K562 (cell line): ENCODE measurements at regions not wholly inside any gene's neighbourhood (a gene's known extent, or its start where the extent isn't known, plus 50 kb on each side); places are given as distances from the start of the nearest gene placed in this dataset.

Experiments
- ATAC-seq: fragments of 200-7000 bp; cut with Tn5 transposase; 3 replicates; pipeline ENCODE4 v1.9.1; 2020; ENCODE audit warnings: moderate library complexity
- BruUV-seq: library from RNA; stranded (reverse); fragments of 400-500 nt; replicated peaks from 2 replicates; lab custom pipeline; 2021; lab: Mats Ljungman, UMichigan
- CTCF ChIA-PET: fragments of 300-600 bp; formaldehyde crosslinking; extraction: SDS; loops from one replicate; lab custom pipeline; 2021; ENCODE audit warnings: low intra/inter-chr PET ratio; lab: Yijun Ruan, JAX
- POLR2A ChIA-PET: fragments of 300-600, 350-650 bp; sonication (Branson Sonifier 250); formaldehyde crosslinking; extraction: SDS; loops from one replicate; lab custom pipeline; 2021; ENCODE audit warnings: antibody characterized with exemption, inconsistent platforms; lab: Yijun Ruan, JAX
- DNase-seq, 4 experiments: peaks; one replicate each; pipeline versions ENCODE4 v3.0.0 to v3.0.0-alpha.2; 2011 to 2018; ENCODE audit warnings: low spot score in 3 of 4, mixed read lengths in 3 of 4; ENCODE audit errors: extremely low read depth in 1 of 4
- FAIRE-seq: peaks from 2 replicates; lab custom pipeline; 2011; peaks lifted over from hg19 to GRCh38; lab: Jason Lieb, UNC
- H2AFZ ChIP-seq: 2 replicates; pipeline ENCODE4 v1.6.0; 2011; ENCODE audit warnings: low read depth, low read length, control low read depth, inconsistent platforms
- H3K27ac ChIP-seq: fragments of 200-600 bp; 3 replicates; pipeline ENCODE4 v1.8.0; 2011; ENCODE audit warnings: low read depth, mild to moderate bottlenecking, control low read depth, inconsistent platforms, low read length, moderate library complexity, mixed read lengths; ENCODE audit errors: extremely low read depth
- H3K27me3 ChIP-seq, 2 experiments: fragments of 300-600 bp in 1 of 2; 2 replicates in 1 of 2; 3 replicates in 1 of 2; pipeline versions ENCODE4 v1.6.0 to v1.8.0; 2011; ENCODE audit warnings: inconsistent platforms in 2 of 2, low read length in 2 of 2, mild to moderate bottlenecking in 1 of 2, mixed read lengths in 1 of 2, moderate library complexity in 1 of 2; ENCODE audit not compliant: control insufficient read depth in 2 of 2, insufficient read depth in 2 of 2
- H3K36me3 ChIP-seq: fragments of 300-600 bp; 3 replicates; pipeline ENCODE4 v1.8.0; 2011; ENCODE audit warnings: mild to moderate bottlenecking, low read length, inconsistent platforms; ENCODE audit not compliant: control insufficient read depth, insufficient read depth
- H3K4me1 ChIP-seq, 2 experiments: fragments of 200-600 bp in 1 of 2; replicated peaks in 1 of 2; 2 replicates in 1 of 2; 3 replicates in 1 of 2; pipeline versions ENCODE4 v1.5.1 to v1.8.0; 2011; ENCODE audit warnings: inconsistent platforms in 2 of 2, low read length in 2 of 2, mild to moderate bottlenecking in 1 of 2, mixed read lengths in 1 of 2, moderate library complexity in 1 of 2; ENCODE audit not compliant: control insufficient read depth in 2 of 2, insufficient read depth in 2 of 2
- H3K4me2 ChIP-seq: 2 replicates; pipeline ENCODE4 v1.6.1; 2011; ENCODE audit warnings: low read length, control low read depth, inconsistent platforms, mixed read lengths; ENCODE audit not compliant: insufficient read depth
- H3K4me3 ChIP-seq: fragments of 200-600 bp; sonication (generic), shearing (Covaris generic); 2 replicates; pipeline ENCODE4 v1.5.1; 2016; ENCODE audit warnings: control low read depth, inconsistent platforms
- H3K79me2 ChIP-seq: fragments of 200-600 bp; 3 replicates; pipeline ENCODE4 v1.8.0; 2011; ENCODE audit warnings: low read length, inconsistent platforms; ENCODE audit not compliant: control insufficient read depth, insufficient read depth
- H3K9ac ChIP-seq, 2 experiments: 2 replicates each; pipeline versions ENCODE4 v1.6.0 to v1.6.1; 2011; ENCODE audit warnings: low read depth in 2 of 2, low read length in 2 of 2, control low read depth in 1 of 2, inconsistent platforms in 1 of 2, mild to moderate bottlenecking in 1 of 2, mixed read lengths in 1 of 2; ENCODE audit not compliant: insufficient read depth in 1 of 2
- H3K9me1 ChIP-seq: one replicate; pipeline ENCODE4 v1.6.0; 2011; ENCODE audit warnings: inconsistent platforms, mild to moderate bottlenecking, low read length, moderate library complexity; ENCODE audit not compliant: control insufficient read depth, insufficient read depth
- H3K9me3 ChIP-seq: replicated peaks from 2 replicates; pipeline ENCODE4 v1.5.1; 2011; ENCODE audit warnings: low read depth, low read length, inconsistent platforms; ENCODE audit not compliant: control insufficient read depth, insufficient read depth
- H4K20me1 ChIP-seq: replicated peaks from 2 replicates; pipeline ENCODE4 v1.6.1; 2011; ENCODE audit warnings: low read length, inconsistent platforms, mixed read lengths; ENCODE audit not compliant: control insufficient read depth, insufficient read depth
- ARID4B ChIP-seq: sonication (generic); formaldehyde crosslinking; IDR thresholded peaks from 2 replicates; pipeline ENCODE4 v1.8.0; 2022; ENCODE audit warnings: mild to moderate bottlenecking, missing genetic modification reagents
- GABPB1 ChIP-seq: sonication (generic); formaldehyde crosslinking; IDR thresholded peaks from 2 replicates; pipeline ENCODE4 v1.8.0; 2022; ENCODE audit warnings: mild to moderate bottlenecking, missing genetic modification reagents
- GATAD2A ChIP-seq: fragments of 450-650 bp; IDR thresholded peaks from 2 replicates; pipeline ENCODE4 v1.6.1; 2017
- GTF2E2 ChIP-seq: fragments of 200-800 bp; sonication (Bioruptor generic); IDR thresholded peaks from 2 replicates; pipeline ENCODE4 v1.6.1; 2016; ENCODE audit warnings: missing genetic modification characterization, missing compliant biosample characterization
- NFRKB ChIP-seq: fragments of 450-650 bp; IDR thresholded peaks from 2 replicates; pipeline ENCODE4 v1.6.1; 2016; ENCODE audit warnings: low read depth
- SOX6 ChIP-seq: fragments of 450-650 bp; IDR thresholded peaks from 2 replicates; pipeline ENCODE4 v1.6.1; 2014; ENCODE audit warnings: mild to moderate bottlenecking
- YY1 ChIP-seq, 3 experiments: IDR thresholded peaks; 2 replicates each; pipeline ENCODE4 v1.6.1; 2011; ENCODE audit warnings: low read length in 2 of 3, mild to moderate bottlenecking in 2 of 3, moderate library complexity in 2 of 3, borderline replicate concordance in 1 of 3, control low read depth in 1 of 3, low read depth in 1 of 3; ENCODE audit not compliant: insufficient read depth in 3 of 3, insufficient replicate concordance in 2 of 3, control insufficient read depth in 1 of 3, insufficient read length in 1 of 3; ENCODE audit errors: extremely low read depth in 1 of 3
- ZNF197 ChIP-seq: fragments of 200-800 bp; sonication (Bioruptor generic); IDR thresholded peaks from 2 replicates; pipeline ENCODE4 v1.6.1; 2016; ENCODE audit warnings: low read depth, missing genetic modification characterization, missing compliant biosample characterization
- WGBS: fragments of 100-300 bp; shearing (Covaris generic); methylation state at CpG from one replicate; pipeline ENCODE4 v1.1.6; 2016; ENCODE audit warnings: low coverage, mixed read lengths; ENCODE audit not compliant: insufficient coverage; ENCODE audit errors: missing lambda C conversion rate; 5-methylcytosine and 5-hydroxymethylcytosine counted together
- in situ Hi-C: fragments of 300-500 bp; cut with MboI; formaldehyde crosslinking; loops from 4 replicates; pipeline ENCODE4 v1.15.0; 2018; ENCODE audit warnings: inconsistent platforms, mixed read lengths
- intact Hi-C: fragments of 100-400 bp; cut with micrococcal nuclease; formaldehyde crosslinking; loops from 2 replicates; pipeline ENCODE4 v1.14.2; 2022

DNA sequence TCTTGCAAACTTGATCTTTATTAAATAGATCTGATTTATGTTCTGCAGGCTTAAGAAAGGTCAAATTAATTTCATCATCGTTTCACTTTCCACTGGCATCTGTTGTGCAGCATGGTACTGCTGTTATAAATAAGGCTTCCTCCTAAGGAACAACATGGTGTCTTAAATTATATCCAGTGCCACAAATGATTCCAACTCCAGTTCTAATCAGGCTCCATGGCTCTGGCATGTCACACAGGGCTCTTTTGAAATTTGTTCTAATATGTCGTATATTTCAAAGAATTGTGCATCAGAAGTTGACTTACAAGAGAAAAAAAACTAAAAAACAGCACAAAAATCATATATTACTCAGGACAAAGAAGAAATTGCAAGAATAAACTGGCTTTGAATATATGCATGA is 1090.8 kb upstream of the CELF2 start (continued):
- TF ChIP-seq ARID4B (CRISPR knock-in tag), result no peak
- TF ChIP-seq NFRKB, result no peak
- TF ChIP-seq GTF2E2, result no peak
- TF ChIP-seq SOX6, result no peak
- no peak for TF ChIP-seq GATAD2A

- TF ChIP-seq YY1 (IDR thresholded peaks at IDR 0.05; ENCODE audit: borderline replicate concordance in 1 of 3, control insufficient read depth in 1 of 3, extremely low read depth in 1 of 3, insufficient read depth in 3 of 3, insufficient read length in 1 of 3, insufficient replicate concordance in 2 of 3, low read depth in 1 of 3, low read length in 2 of 3), result no peak
- no peak for TF ChIP-seq ZNF197
- TF ChIP-seq GABPB1 (CRISPR knock-in tag), result no peak
- Histone ChIP-seq H3K79me2 (no peaks in the 10 kb centered on the region), H3K9ac (no peak overlapping the region), H2AFZ (no peak overlapping the region), H4K20me1 (no peaks in the 10 kb centered on the region), H3K4me1 (no peaks in the 10 kb centered on the region), H3K4me3 (no peak overlapping the region), H3K4me2 (no peak overlapping the region), H3K36me3 (no peaks in the 10 kb centered on the region), H3K27me3 (no peaks in the 10 kb centered on the region), H3K27ac (no peak overlapping the region), H3K9me3 (no peaks in the 10 kb centered on the region), H3K9me1 (no peaks in the 10 kb centered on the region)
- no TSS peak for BruUV-seq
- ATAC-seq (no peak), FAIRE-seq (no peak), DNase-seq (no peak)
- in situ Hi-C loops, result no loop called here
- intact Hi-C loops, result no loop called here
- CTCF ChIA-PET, result no interaction called here
- POLR2A ChIA-PET, result no interaction called here
- WGBS, result 0% methylated on average over 2 of the region's 2 CpGs
These were observed 1078.0 kb upstream of the CELF2 start for GRCh38 chr10:9939716-9940115.
